IPS-15b (cell line): ENCODE measurements at regions not wholly inside any gene's neighbourhood (a gene's known extent, or its start where the extent isn't known, plus 50 kb on each side); places are given as distances from the start of the nearest gene placed in this dataset.

ENCODE experiments used
- H3K27me3 ChIP-seq: one replicate; pipeline ENCODE4 v1.6.1; 2013; ENCODE audit warnings: low read length; ENCODE audit not compliant: control insufficient read depth, insufficient read depth
- H3K36me3 ChIP-seq: one replicate; pipeline ENCODE4 v1.6.1; 2013; ENCODE audit warnings: low read length; ENCODE audit not compliant: control insufficient read depth, insufficient read depth
- H3K4me1 ChIP-seq: one replicate; pipeline ENCODE4 v1.6.1; 2013; ENCODE audit warnings: mild to moderate bottlenecking, low read length; ENCODE audit not compliant: control insufficient read depth, insufficient read depth
- H3K4me3 ChIP-seq: one replicate; pipeline ENCODE4 v1.5.1; 2013; ENCODE audit warnings: low read depth, low read length
- H3K9ac ChIP-seq: one replicate; pipeline ENCODE4 v1.6.1; 2013; ENCODE audit warnings: low read depth, mild to moderate bottlenecking, low read length
- H3K9me3 ChIP-seq: one replicate; pipeline ENCODE4 v1.6.1; 2013; ENCODE audit warnings: mild to moderate bottlenecking, low read length; ENCODE audit not compliant: control insufficient read depth, insufficient read depth

GRCh38 chr17:26782153-26782552, 511.8 kb upstream of the WSB1 start:
- Histone ChIP-seq H3K9ac (no peak overlapping the region), H3K9me3 (peaks cover 42% of the 10 kb centered on the region), H3K4me1 (no peaks in the 10 kb centered on the region), H3K4me3 (no peak overlapping the region), H3K36me3 (no peaks in the 10 kb centered on the region), H3K27me3 (no peaks in the 10 kb centered on the region)

GRCh38 chr17:26792486-26792885, 501.4 kb upstream of the WSB1 start:
- no peaks in the 10 kb centered on the region for H3K27me3 ChIP-seq
- H3K9me3 ChIP-seq, result peaks cover 73% of the 10 kb centered on the region
- H3K4me3 ChIP-seq, result no peak overlapping the region
- no peaks in the 10 kb centered on the region for H3K4me1 ChIP-seq
- H3K36me3 ChIP-seq, result no peaks in the 10 kb centered on the region
- no peak overlapping the region for H3K9ac ChIP-seq

GRCh38 chr17:26807024-26807423, 486.9 kb upstream of the WSB1 start:
- H3K9me3 ChIP-seq, result peaks cover 71% of the 10 kb centered on the region
- no peak overlapping the region for H3K9ac ChIP-seq
- no peaks in the 10 kb centered on the region for H3K4me1 ChIP-seq
- no peak overlapping the region for H3K4me3 ChIP-seq
- H3K36me3 ChIP-seq, result no peaks in the 10 kb centered on the region
- H3K27me3 ChIP-seq, result no peaks in the 10 kb centered on the region

GRCh38 chr17:26809033-26809432, 484.9 kb upstream of the WSB1 start:
- Histone ChIP-seq H3K36me3 (no peaks in the 10 kb centered on the region), H3K4me3 (no peak overlapping the region), H3K9me3 (peaks cover 68% of the 10 kb centered on the region), H3K9ac (no peak overlapping the region), H3K27me3 (no peaks in the 10 kb centered on the region), H3K4me1 (no peaks in the 10 kb centered on the region)

GRCh38 chr17:26818736-26819135, 475.2 kb upstream of the WSB1 start:
- Histone ChIP-seq H3K9ac (no peak overlapping the region), H3K9me3 (peaks cover 83% of the 10 kb centered on the region), H3K27me3 (no peaks in the 10 kb centered on the region), H3K4me1 (no peaks in the 10 kb centered on the region), H3K36me3 (no peaks in the 10 kb centered on the region), H3K4me3 (no peak overlapping the region)
